ENCODE measurements at regions not wholly inside any gene's neighbourhood (a gene's known extent, or its start where the extent isn't known, plus 50 kb on each side); places are given as distances from the start of the nearest gene placed in this dataset.

- no peaks in the 10 kb centered on the region for H3K36me3 ChIP-seq
- no peaks in the 10 kb centered on the region for H3K27me3 ChIP-seq (replicated peaks in 1 of 7)
- WGBS, 5 donors: 68 to 79% (median 72%) methylated on average over 6 of the region's 6 CpGs
- H3K9me3 ChIP-seq: peaks cover 0 to 33% (median 17%) of the 10 kb centered on the region in 8 donors
- no peak overlapping the region for H3K4me3 ChIP-seq
- no peaks in the 10 kb centered on the region for H3K4me1 ChIP-seq
- H3K27ac ChIP-seq: no peak overlapping the region
- no peak for DNase-seq
- TF ChIP-seq CTCF (IDR thresholded peaks at IDR 0.05 in 8 of 11, conservative IDR thresholded peaks at IDR 0.05 in 3 of 11): no peak
- TF ChIP-seq POLR2A (IDR thresholded peaks at IDR 0.05): no peak
- TF ChIP-seq POLR2AphosphoS5 (IDR thresholded peaks at IDR 0.05): no peak
- intact Hi-C loops (cut with DNase I; ENCODE audit: low total_unique reads): no loop called here
These were observed 592.3 kb downstream of the FRK start for GRCh38 chr6:115468272-115469005.

- H3K4me3 ChIP-seq: no peak overlapping the region
- no peaks in the 10 kb centered on the region for H3K36me3 ChIP-seq
- no peaks in the 10 kb centered on the region for H3K27me3 ChIP-seq (replicated peaks in 1 of 7)
- H3K27ac ChIP-seq: no peak overlapping the region
- peaks cover 0 to 36% (median 17%) of the 10 kb centered on the region in 8 donors for H3K9me3 ChIP-seq
- intact Hi-C loops (cut with DNase I; ENCODE audit: low total_unique reads): no loop called here
- no peak for DNase-seq
- TF ChIP-seq POLR2AphosphoS5 (IDR thresholded peaks at IDR 0.05) (no peak), CTCF (IDR thresholded peaks at IDR 0.05 in 8 of 11, conservative IDR thresholded peaks at IDR 0.05 in 3 of 11) (no peak), POLR2A (IDR thresholded peaks at IDR 0.05) (no peak)
- H3K4me1 ChIP-seq: no peaks in the 10 kb centered on the region
- WGBS, 5 donors: 55 to 94% (median 70%) methylated on average over 2 of the region's 2 CpGs
These were observed 593.0 kb downstream of the FRK start for GRCh38 chr6:115467726-115468125.

- no peaks in the 10 kb centered on the region for H3K27me3 ChIP-seq (replicated peaks in 1 of 7)
- H3K27ac ChIP-seq: no peak overlapping the region
- H3K4me3 ChIP-seq: no peak overlapping the region
- DNase-seq: no peak
- TF ChIP-seq CTCF (IDR thresholded peaks at IDR 0.05 in 8 of 11, conservative IDR thresholded peaks at IDR 0.05 in 3 of 11): no peak
- no peaks in the 10 kb centered on the region for H3K4me1 ChIP-seq
- 70 to 94% (median 89%) methylated on average over 1 of the region's 1 CpG for WGBS, 5 donors
- intact Hi-C loops (cut with DNase I; ENCODE audit: low total_unique reads): no loop called here
- H3K36me3 ChIP-seq: no peaks in the 10 kb centered on the region
- peaks cover 0 to 13% (median 3%) of the 10 kb centered on the region in 8 donors for H3K9me3 ChIP-seq
These were observed 599.8 kb downstream of the FRK start for GRCh38 chr6:115460913-115461312.

GRCh38 chr6:115456848-115457247 is 603.8 kb downstream of the FRK start:
- Histone ChIP-seq H3K36me3 (no peaks in the 10 kb centered on the region), H3K27me3 (replicated peaks in 1 of 7) (no peaks in the 10 kb centered on the region), H3K4me1 (no peaks in the 10 kb centered on the region), H3K4me3 (no peak overlapping the region), H3K9me3 (no peaks in the 10 kb centered on the region), H3K27ac (no peak overlapping the region)
- TF ChIP-seq CTCF (IDR thresholded peaks at IDR 0.05 in 8 of 11, conservative IDR thresholded peaks at IDR 0.05 in 3 of 11) (no peak), POLR2AphosphoS5 (IDR thresholded peaks at IDR 0.05) (no peak), POLR2A (IDR thresholded peaks at IDR 0.05) (no peak)
- no peak for DNase-seq
- intact Hi-C loops (cut with DNase I; ENCODE audit: low total_unique reads): no loop called here
